ENCODE measurements at regions not wholly inside any gene's neighbourhood (a gene's known extent, or its start where the extent isn't known, plus 50 kb on each side); places are given as distances from the start of the nearest gene placed in this dataset.

DNA sequence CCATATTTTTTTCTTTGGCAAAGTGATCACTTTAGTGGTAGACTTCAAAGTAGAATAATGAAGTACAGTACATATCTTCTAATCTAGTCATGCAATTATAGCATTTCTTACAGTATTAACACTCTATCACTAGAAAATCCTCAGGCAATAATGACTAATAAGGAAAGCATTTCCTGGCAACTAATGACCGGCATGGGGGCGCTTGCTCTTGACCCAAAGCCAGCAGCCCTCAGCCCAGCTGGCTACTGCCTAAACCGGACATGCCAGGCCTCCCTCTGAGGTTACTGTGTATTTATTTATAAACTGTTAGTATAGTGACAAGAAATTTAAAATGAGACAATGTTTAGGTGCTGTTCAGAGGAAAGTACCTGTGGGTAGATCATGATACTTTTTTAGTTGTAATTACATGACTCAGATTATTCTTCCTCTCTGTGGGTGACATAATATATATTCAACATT is 633.8 kb downstream of the PTPRC start:
- TF ChIP-seq, protein P1, sequence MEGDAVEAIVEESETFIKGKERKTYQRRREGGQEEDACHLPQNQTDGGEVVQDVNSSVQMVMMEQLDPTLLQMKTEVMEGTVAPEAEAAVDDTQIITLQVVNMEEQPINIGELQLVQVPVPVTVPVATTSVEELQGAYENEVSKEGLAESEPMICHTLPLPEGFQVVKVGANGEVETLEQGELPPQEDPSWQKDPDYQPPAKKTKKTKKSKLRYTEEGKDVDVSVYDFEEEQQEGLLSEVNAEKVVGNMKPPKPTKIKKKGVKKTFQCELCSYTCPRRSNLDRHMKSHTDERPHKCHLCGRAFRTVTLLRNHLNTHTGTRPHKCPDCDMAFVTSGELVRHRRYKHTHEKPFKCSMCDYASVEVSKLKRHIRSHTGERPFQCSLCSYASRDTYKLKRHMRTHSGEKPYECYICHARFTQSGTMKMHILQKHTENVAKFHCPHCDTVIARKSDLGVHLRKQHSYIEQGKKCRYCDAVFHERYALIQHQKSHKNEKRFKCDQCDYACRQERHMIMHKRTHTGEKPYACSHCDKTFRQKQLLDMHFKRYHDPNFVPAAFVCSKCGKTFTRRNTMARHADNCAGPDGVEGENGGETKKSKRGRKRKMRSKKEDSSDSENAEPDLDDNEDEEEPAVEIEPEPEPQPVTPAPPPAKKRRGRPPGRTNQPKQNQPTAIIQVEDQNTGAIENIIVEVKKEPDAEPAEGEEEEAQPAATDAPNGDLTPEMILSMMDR (conservative IDR thresholded peaks at IDR 0.05) = no peak
- no peak overlapping the region for H3K27ac ChIP-seq

DNA sequence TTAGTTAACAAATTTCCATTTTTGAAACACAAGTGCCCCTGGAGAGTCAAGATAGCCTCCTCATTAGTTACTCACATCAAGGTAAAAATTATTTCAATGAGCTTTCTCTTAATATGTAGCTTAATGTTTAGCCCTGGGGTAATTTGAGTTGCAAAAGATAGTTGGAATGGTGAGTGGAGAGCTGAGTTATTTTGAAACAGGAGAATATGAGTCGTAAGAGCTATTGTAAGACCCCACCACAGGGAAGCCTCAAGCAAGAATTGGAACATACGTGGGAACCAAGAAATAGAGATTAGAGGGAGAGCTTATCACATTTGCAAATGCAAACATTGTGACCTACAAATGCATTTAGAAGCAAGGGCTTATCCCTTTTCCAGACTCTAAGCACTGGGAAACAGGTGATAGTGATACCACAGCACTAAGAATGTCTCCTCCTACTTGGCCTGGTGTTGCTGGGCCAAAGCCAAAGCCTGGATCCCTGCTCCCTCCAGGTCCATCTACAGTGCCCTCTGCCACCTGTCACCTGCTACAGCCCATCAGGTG is 635.1 kb downstream of the PTPRC start:
- H3K27ac ChIP-seq = no peak overlapping the region
- TF ChIP-seq, protein P1 (conservative IDR thresholded peaks at IDR 0.05) = no peak

DNA sequence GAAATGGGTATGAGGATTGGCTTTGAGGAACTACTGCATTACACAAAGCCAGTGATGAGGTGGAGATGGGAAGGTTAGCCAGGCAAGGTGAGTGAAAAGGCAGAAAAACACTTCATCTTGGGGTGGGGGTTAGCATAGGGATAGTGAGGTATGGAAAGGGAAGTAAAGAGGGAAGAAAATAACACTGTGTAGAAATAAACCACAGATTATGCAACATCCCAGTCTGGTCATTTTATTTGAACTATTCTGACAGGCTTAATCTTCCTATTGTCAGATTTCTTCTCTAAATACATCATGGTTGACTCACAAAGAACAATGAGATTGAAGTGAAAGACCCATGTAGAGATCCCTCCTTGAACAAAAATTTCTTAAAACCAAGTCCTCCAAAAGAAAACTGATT is 640.2 kb downstream of the PTPRC start:
- TF ChIP-seq, protein P1 (conservative IDR thresholded peaks at IDR 0.05) = no peak
- H3K27ac ChIP-seq = no peak overlapping the region

DNA sequence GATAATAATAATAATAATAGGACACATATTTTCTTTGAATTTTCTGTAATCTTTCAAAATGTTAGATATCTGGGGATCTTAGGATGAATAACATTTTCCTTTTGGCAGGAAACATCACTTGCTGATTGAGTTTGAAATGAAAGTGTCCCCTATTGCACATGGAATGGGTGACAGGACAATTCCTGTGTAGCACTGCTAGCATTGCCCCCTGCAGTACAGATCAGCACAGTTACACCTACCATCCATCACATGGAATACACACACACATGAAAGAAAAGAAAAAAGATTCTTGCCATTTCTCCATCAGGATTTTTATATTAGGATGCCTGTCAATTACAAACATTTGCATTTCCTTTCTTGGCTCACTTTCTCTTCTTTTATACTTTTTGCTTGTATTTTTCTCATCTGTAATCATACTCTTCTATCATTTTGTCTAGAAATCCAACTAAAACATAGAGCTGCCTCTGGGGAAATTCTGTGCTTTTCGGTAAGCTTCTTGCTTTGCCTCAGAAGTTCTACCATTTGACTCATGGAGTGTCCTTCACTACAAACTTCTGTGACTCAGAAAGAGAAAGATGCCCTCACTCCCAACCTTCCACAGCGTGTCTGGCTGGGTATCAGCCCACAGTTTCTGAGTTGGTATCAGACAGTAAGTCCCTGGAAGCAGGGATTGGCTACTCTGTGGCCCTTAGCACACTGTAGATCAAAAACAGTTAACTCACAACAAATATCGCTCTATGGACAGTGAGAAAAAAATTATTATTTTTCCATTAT is 641.2 kb downstream of the PTPRC start:
- H3K27ac ChIP-seq = no peak overlapping the region
- TF ChIP-seq, protein P1 (conservative IDR thresholded peaks at IDR 0.05) = no peak

DNA sequence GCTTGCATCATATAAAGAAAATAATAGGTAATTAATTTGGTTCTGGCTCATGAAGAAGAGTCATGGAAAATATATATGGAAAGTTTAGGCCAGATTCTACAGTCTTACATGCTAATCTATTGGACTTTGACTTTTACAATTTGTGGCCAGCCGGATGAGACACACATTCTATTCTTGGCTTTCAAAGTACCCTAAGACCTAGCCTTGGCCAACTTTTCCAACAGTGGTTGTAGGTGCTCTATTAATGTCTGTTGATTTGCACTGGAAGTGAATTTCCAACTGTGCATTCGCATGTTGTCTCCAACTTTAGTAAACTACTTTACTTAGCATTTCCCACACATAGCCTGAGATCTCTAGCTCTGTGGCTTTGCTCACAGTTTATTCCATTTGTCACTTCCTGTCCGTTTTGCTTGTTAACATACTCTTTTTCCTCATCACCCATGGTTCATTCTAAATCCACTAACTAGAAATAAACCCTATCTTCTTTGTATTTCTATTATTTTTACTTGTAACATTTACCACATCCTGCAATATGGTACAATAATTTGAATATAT is 644.0 kb downstream of the PTPRC start:
- H3K27ac ChIP-seq = no peak overlapping the region
- TF ChIP-seq, protein P1 (conservative IDR thresholded peaks at IDR 0.05) = no peak

DNA sequence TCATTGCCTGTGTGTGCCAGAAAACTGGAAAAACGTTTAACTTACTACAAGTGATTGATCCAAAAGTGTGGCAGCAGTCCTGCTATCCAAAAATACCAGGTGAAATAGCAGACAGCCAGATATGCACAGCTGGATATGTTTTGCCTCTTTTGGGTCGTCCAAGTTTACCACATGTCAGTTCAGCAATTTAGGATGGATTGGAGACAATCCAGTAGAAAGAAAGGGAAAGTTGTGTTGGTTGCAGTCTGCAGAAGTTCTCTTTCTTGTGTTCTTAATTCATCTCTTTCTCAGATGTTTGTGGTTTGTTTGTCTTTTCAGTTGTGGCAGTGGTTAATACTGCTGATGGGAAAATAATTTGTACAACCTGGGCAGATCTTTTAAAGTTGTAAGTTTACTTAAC is 645.0 kb downstream of the PTPRC start:
- H3K27ac ChIP-seq = no peak overlapping the region
- TF ChIP-seq, protein P1 (conservative IDR thresholded peaks at IDR 0.05) = no peak

DNA sequence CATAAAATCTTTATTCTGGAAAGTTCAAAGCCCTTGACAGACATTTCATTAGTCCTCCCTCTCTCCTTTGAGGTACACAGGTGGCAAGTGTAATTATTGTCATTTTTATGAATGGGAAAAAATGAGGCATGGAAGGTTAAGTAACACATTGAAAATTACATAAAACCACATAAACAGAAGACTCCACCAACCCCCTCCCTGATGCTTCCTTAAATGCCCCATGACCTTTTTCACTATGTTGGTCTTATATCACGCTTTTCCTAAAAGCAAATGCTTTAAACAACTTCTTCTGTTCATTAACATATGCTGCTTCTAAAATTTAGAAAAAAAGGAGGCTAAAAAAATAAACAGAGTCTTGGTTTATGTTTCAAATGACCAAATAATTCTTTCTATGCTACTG is 648.4 kb downstream of the PTPRC start:
- TF ChIP-seq, protein P1 (conservative IDR thresholded peaks at IDR 0.05) = no peak

More for the DNA sequence above, 648.4 kb downstream of the PTPRC start:
- H3K27ac ChIP-seq = no peak overlapping the region

Measured in VCaP (cell line).